ENCODE measurements at regions not wholly inside any gene's neighbourhood (a gene's known extent, or its start where the extent isn't known, plus 50 kb on each side); places are given as distances from the start of the nearest gene placed in this dataset.

DNA sequence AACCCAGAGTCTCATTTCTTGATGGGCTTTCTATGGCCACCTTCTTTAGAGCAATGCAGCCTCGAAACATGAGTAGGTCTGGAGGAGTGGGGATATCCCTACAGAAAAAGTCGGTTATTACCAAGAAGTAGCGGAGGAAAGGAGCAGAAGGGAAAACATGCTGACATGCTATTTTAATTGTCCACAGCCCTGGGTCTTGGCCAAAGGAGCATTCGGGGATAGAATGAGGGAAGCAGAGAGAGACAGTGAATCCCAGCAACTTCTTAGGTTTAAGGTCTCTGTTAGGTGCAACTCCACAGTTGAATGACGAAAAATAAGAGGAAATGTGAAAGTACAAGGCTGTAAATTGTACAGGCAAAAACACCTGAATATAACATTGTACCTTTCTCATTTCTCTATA, 506.7 kb upstream of the CDH18 start:
- H3K4me1 Mint-ChIP-seq (ENCODE audit: low read depth): peaks cover 1% of the 10 kb centered on the region
- H3K27ac Mint-ChIP-seq: no peak overlapping the region
- no peak overlapping the region for H3K4me3 Mint-ChIP-seq (ENCODE audit: low read depth)
- no peaks in the 10 kb centered on the region for H3K36me3 Mint-ChIP-seq (ENCODE audit: insufficient read depth)
- no peak for DNase-seq (ENCODE audit: low spot score, unreplicated experiment)
- H3K27me3 Mint-ChIP-seq: no peaks in the 10 kb centered on the region
- TF ChIP-seq, protein P1, sequence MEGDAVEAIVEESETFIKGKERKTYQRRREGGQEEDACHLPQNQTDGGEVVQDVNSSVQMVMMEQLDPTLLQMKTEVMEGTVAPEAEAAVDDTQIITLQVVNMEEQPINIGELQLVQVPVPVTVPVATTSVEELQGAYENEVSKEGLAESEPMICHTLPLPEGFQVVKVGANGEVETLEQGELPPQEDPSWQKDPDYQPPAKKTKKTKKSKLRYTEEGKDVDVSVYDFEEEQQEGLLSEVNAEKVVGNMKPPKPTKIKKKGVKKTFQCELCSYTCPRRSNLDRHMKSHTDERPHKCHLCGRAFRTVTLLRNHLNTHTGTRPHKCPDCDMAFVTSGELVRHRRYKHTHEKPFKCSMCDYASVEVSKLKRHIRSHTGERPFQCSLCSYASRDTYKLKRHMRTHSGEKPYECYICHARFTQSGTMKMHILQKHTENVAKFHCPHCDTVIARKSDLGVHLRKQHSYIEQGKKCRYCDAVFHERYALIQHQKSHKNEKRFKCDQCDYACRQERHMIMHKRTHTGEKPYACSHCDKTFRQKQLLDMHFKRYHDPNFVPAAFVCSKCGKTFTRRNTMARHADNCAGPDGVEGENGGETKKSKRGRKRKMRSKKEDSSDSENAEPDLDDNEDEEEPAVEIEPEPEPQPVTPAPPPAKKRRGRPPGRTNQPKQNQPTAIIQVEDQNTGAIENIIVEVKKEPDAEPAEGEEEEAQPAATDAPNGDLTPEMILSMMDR (IDR thresholded peaks at IDR 0.05; ENCODE audit: unreplicated experiment): no peak
- no peaks in the 10 kb centered on the region for H3K9me3 Mint-ChIP-seq (ENCODE audit: low read depth)

- no peaks in the 10 kb centered on the region for H3K27me3 Mint-ChIP-seq
These were observed 498.8 kb upstream of the CDH18 start for GRCh38 chr5:20486826-20487225.

GRCh38 chr5:20476016-20476415, 488.0 kb upstream of the CDH18 start:
- no peak overlapping the region for H3K27ac Mint-ChIP-seq
- H3K36me3 Mint-ChIP-seq (ENCODE audit: insufficient read depth): no peaks in the 10 kb centered on the region
- H3K9me3 Mint-ChIP-seq (ENCODE audit: low read depth): peaks cover 4% of the 10 kb centered on the region
- H3K27me3 Mint-ChIP-seq: no peaks in the 10 kb centered on the region
- no peak overlapping the region for H3K4me3 Mint-ChIP-seq (ENCODE audit: low read depth)
- TF ChIP-seq, protein P1 (IDR thresholded peaks at IDR 0.05; ENCODE audit: unreplicated experiment): no peak
- no peaks in the 10 kb centered on the region for H3K4me1 Mint-ChIP-seq (ENCODE audit: low read depth)
- DNase-seq (ENCODE audit: low spot score, unreplicated experiment): no peak

More at GRCh38 chr5:20486826-20487225, 498.8 kb upstream of the CDH18 start:
- TF ChIP-seq, protein P1 (IDR thresholded peaks at IDR 0.05; ENCODE audit: unreplicated experiment): no peak
- Mint-ChIP-seq H3K36me3 (ENCODE audit: insufficient read depth) (peaks cover 2% of the 10 kb centered on the region), H3K27ac (no peak overlapping the region), H3K4me3 (ENCODE audit: low read depth) (no peak overlapping the region), H3K4me1 (ENCODE audit: low read depth) (no peaks in the 10 kb centered on the region), H3K9me3 (ENCODE audit: low read depth) (peaks cover 5% of the 10 kb centered on the region)
- no peak for DNase-seq (ENCODE audit: low spot score, unreplicated experiment)

GRCh38 chr5:20470997-20471396, 483.0 kb upstream of the CDH18 start:
- Mint-ChIP-seq H3K4me1 (ENCODE audit: low read depth) (no peaks in the 10 kb centered on the region), H3K4me3 (ENCODE audit: low read depth) (no peak overlapping the region), H3K9me3 (ENCODE audit: low read depth) (no peaks in the 10 kb centered on the region), H3K27ac (no peak overlapping the region), H3K36me3 (ENCODE audit: insufficient read depth) (no peaks in the 10 kb centered on the region), H3K27me3 (no peaks in the 10 kb centered on the region)
- no peak for DNase-seq (ENCODE audit: low spot score, unreplicated experiment)
- TF ChIP-seq, protein P1 (IDR thresholded peaks at IDR 0.05; ENCODE audit: unreplicated experiment): no peak

DNA sequence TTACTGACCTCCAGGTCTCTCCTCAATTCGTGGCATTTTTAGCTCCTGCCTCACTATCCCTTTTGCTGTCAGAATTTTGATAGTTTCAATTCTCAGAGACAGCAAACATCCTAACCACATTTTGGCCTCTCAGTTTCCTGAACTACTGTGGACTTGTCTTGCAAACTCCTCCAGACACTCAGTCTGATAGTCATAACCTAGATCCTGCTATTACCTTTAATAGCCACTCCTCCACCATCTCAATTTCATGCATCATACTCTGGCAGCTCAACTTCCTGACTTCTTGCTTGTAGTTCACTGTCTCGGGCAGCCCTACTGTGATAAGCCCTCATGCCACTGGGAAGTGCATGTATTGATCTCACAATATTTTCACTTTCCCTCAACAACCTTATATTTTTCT, 481.8 kb upstream of the CDH18 start:
- Mint-ChIP-seq H3K9me3 (ENCODE audit: low read depth) (no peaks in the 10 kb centered on the region), H3K27ac (no peak overlapping the region)

More for the DNA sequence above, 481.8 kb upstream of the CDH18 start:
- H3K27me3 Mint-ChIP-seq: no peaks in the 10 kb centered on the region
- TF ChIP-seq, protein P1 (IDR thresholded peaks at IDR 0.05; ENCODE audit: unreplicated experiment): no peak
- H3K36me3 Mint-ChIP-seq (ENCODE audit: insufficient read depth): no peaks in the 10 kb centered on the region
- no peaks in the 10 kb centered on the region for H3K4me1 Mint-ChIP-seq (ENCODE audit: low read depth)
- DNase-seq (ENCODE audit: low spot score, unreplicated experiment): no peak
- H3K4me3 Mint-ChIP-seq (ENCODE audit: low read depth): no peak overlapping the region

Measured in progenitor cell of endocrine pancreas (in vitro differentiated cells).